H1 (cell line): ENCODE measurements at regions not wholly inside any gene's neighbourhood (a gene's known extent, or its start where the extent isn't known, plus 50 kb on each side); places are given as distances from the start of the nearest gene placed in this dataset.
"Not testable (repeated sequence)": the region's sequence is repeated elsewhere in the genome, so short reads cannot be mapped to it uniquely, and the experiment has no call there.

Source experiments
- CTCF ChIA-PET: fragments of 300-600 bp; sonication (Branson Sonifier 250); formaldehyde crosslinking; loops from one replicate; lab custom pipeline; 2021; ENCODE audit not compliant: partially characterized antibody; lab: Charles Lee
- POLR2A ChIA-PET: fragments of 300-600 bp; sonication (Branson Sonifier 250); formaldehyde crosslinking; loops from one replicate; lab custom pipeline; 2021; ENCODE audit warnings: inconsistent platforms; ENCODE audit not compliant: partially characterized antibody; lab: Charles Lee
- DNase-seq, 2 experiments: peaks; one replicate each; pipeline versions ENCODE4 v3.0.0 to v3.0.0-alpha.2; 2010 to 2022; ENCODE audit warnings: low spot score in 2 of 2, low read depth in 1 of 2, mixed read lengths in 1 of 2
- FAIRE-seq: peaks from 2 replicates; lab custom pipeline; 2011; peaks lifted over from hg19 to GRCh38; lab: Jason Lieb, UNC
- H2AFZ ChIP-seq: 2 replicates; pipeline ENCODE4 v1.8.1; 2012; ENCODE audit warnings: low read length, inconsistent platforms
- H2AK5ac ChIP-seq: 2 replicates; pipeline ENCODE4 v1.6.1; 2013; ENCODE audit warnings: low read depth, low read length
- H2BK120ac ChIP-seq: replicated peaks from 2 replicates; pipeline ENCODE3; 2013; ENCODE audit warnings: low read depth, low read length, inconsistent platforms
- H2BK12ac ChIP-seq: 2 replicates; pipeline ENCODE4 v1.6.1; 2013; ENCODE audit warnings: low read depth, low read length
- H2BK15ac ChIP-seq: 2 replicates; pipeline ENCODE4 v1.6.1; 2013; ENCODE audit warnings: low read length
- H2BK20ac ChIP-seq: 2 replicates; pipeline ENCODE4 v1.6.1; 2013; ENCODE audit warnings: low read length
- H2BK5ac ChIP-seq: 2 replicates; pipeline ENCODE4 v1.6.1; 2013; ENCODE audit warnings: low read depth, low read length
- H3K14ac ChIP-seq: 2 replicates; pipeline ENCODE4 v1.6.1; 2013; ENCODE audit warnings: inconsistent platforms; ENCODE audit not compliant: insufficient read length
- H3K18ac ChIP-seq: 2 replicates; pipeline ENCODE4 v1.6.1; 2013; ENCODE audit warnings: low read length; ENCODE audit errors: extremely low read depth
- H3K23ac ChIP-seq: 2 replicates; pipeline ENCODE4 v1.6.1; 2013; ENCODE audit warnings: inconsistent platforms; ENCODE audit not compliant: insufficient read length
- H3K23me2 ChIP-seq: 2 replicates; pipeline ENCODE4 v1.6.1; 2013; ENCODE audit warnings: low read depth, low read length
- H3K27ac ChIP-seq: 2 replicates; pipeline ENCODE4 v1.6.1; 2011; ENCODE audit warnings: low read depth, low read length, inconsistent platforms
- H3K27me3 ChIP-seq, 4 experiments: replicated peaks in 1 of 4; 1 replicate in 1 of 4; 2 replicates in 3 of 4; pipeline versions ENCODE4 v1.6.1 to v1.8.1; 2011 to 2013; ENCODE audit warnings: low read length in 3 of 4, mild to moderate bottlenecking in 3 of 4, inconsistent platforms in 2 of 4, mixed read lengths in 2 of 4, moderate library complexity in 1 of 4; ENCODE audit not compliant: control insufficient read depth in 3 of 4, insufficient read depth in 3 of 4; ENCODE audit errors: extremely low read depth in 1 of 4
- H3K36me3 ChIP-seq, 4 experiments: 2 replicates each; pipeline versions ENCODE4 v1.6.1 to v1.8.1; 2011 to 2013; ENCODE audit warnings: mild to moderate bottlenecking in 4 of 4, low read length in 3 of 4, moderate library complexity in 2 of 4, control low read depth in 1 of 4, inconsistent platforms in 1 of 4; ENCODE audit not compliant: insufficient read depth in 4 of 4, control insufficient read depth in 2 of 4
- H3K4ac ChIP-seq: replicated peaks from 2 replicates; pipeline ENCODE3; 2013; ENCODE audit warnings: low read length, low read depth, mixed read lengths, inconsistent platforms; ENCODE audit not compliant: insufficient read length
- H3K4me1 ChIP-seq, 4 experiments: replicated peaks in 1 of 4; 1 replicate in 1 of 4; 2 replicates in 3 of 4; pipeline versions ENCODE4 v1.6.1 to v1.8.1; 2011 to 2013; ENCODE audit warnings: low read length in 3 of 4, inconsistent platforms in 2 of 4, mixed read lengths in 1 of 4; ENCODE audit not compliant: insufficient read depth in 4 of 4, control insufficient read depth in 3 of 4
- H3K4me2 ChIP-seq, 2 experiments: 2 replicates each; pipeline versions ENCODE4 v1.6.1 to v1.8.1; 2011 to 2013; ENCODE audit warnings: low read depth in 2 of 2, low read length in 2 of 2, control low read depth in 1 of 2, inconsistent platforms in 1 of 2, mild to moderate bottlenecking in 1 of 2; ENCODE audit not compliant: insufficient read depth in 1 of 2
- H3K4me3 ChIP-seq, 4 experiments: fragments of 200-600, 300-600 bp in 1 of 4; sonication (generic), shearing (Covaris generic), sonication (Bioruptor Twin) in 1 of 4; 2 replicates each; pipeline versions ENCODE4 v1.5.1 to v1.8.1; 2011 to 2016; ENCODE audit warnings: low read length in 4 of 4, low read depth in 3 of 4, control low read depth in 2 of 4, inconsistent platforms in 2 of 4, mild to moderate bottlenecking in 2 of 4, mixed read lengths in 1 of 4, moderate library complexity in 1 of 4; ENCODE audit not compliant: insufficient read depth in 2 of 4; ENCODE audit errors: extremely low read depth in 1 of 4
- H3K56ac ChIP-seq: replicated peaks from 2 replicates; pipeline ENCODE3; 2013; ENCODE audit warnings: low read depth, mild to moderate bottlenecking, mixed read lengths, low read length, inconsistent platforms; ENCODE audit not compliant: insufficient read length
- H3K79me1 ChIP-seq: 2 replicates; pipeline ENCODE4 v1.6.1; 2013; ENCODE audit warnings: low read depth, low read length, control low read depth
- H3K79me2 ChIP-seq, 2 experiments: 2 replicates each; pipeline versions ENCODE4 v1.6.1 to v1.8.1; 2012 to 2013; ENCODE audit warnings: low read length in 2 of 2, mild to moderate bottlenecking in 2 of 2, inconsistent platforms in 1 of 2; ENCODE audit not compliant: insufficient read depth in 2 of 2, control insufficient read depth in 1 of 2
- H3K9ac ChIP-seq, 4 experiments: replicated peaks in 1 of 4; 1 replicate in 1 of 4; 2 replicates in 3 of 4; pipeline versions ENCODE4 v1.6.1 to v1.8.1; 2011 to 2013; ENCODE audit warnings: low read depth in 3 of 4, low read length in 3 of 4, control low read depth in 2 of 4, mild to moderate bottlenecking in 2 of 4, moderate library complexity in 2 of 4, inconsistent platforms in 1 of 4; ENCODE audit errors: extremely low read depth in 1 of 4
- H3K9me3 ChIP-seq, 2 experiments: 2 replicates each; pipeline versions ENCODE4 v1.6.1 to v1.8.1; 2012 to 2013; ENCODE audit warnings: mild to moderate bottlenecking in 2 of 2, moderate library complexity in 2 of 2, control low read depth in 1 of 2, inconsistent platforms in 1 of 2, low read depth in 1 of 2, low read length in 1 of 2, mixed read lengths in 1 of 2; ENCODE audit not compliant: insufficient read depth in 2 of 2
- H4K20me1 ChIP-seq, 2 experiments: replicated peaks in 1 of 2; 2 replicates each; pipeline versions ENCODE3 to v1.8.1; 2011 to 2013; ENCODE audit warnings: inconsistent platforms in 2 of 2, low read length in 2 of 2, mild to moderate bottlenecking in 1 of 2; ENCODE audit not compliant: insufficient read depth in 2 of 2, control insufficient read depth in 1 of 2
- H4K5ac ChIP-seq: 2 replicates; pipeline ENCODE4 v1.6.1; 2013; ENCODE audit warnings: low read length, low read depth, mixed read lengths, inconsistent platforms; ENCODE audit not compliant: insufficient read length
- H4K8ac ChIP-seq: 2 replicates; pipeline ENCODE4 v1.8.0; 2013; ENCODE audit warnings: mild to moderate bottlenecking, moderate library complexity, low read length, inconsistent platforms; ENCODE audit not compliant: insufficient read depth; ENCODE audit errors: extremely low read depth
- H4K91ac ChIP-seq: replicated peaks from 2 replicates; pipeline ENCODE3; 2013; ENCODE audit warnings: low read length, mixed read lengths, inconsistent platforms; ENCODE audit not compliant: insufficient read length
- WGBS, 2 experiments: shearing (Covaris generic) in 1 of 2; methylation state at CpG; one replicate each; pipeline versions ENCODE4 v1.1.6 to v1.1.7; 2013 to 2015; ENCODE audit warnings: low lambda C conversion rate in 2 of 2, mixed read lengths in 2 of 2, inconsistent platforms in 1 of 2, low coverage in 1 of 2, missing lambda C conversion rate in 1 of 2; ENCODE audit not compliant: insufficient replicate concordance in 2 of 2, insufficient coverage in 1 of 2, insufficient read length in 1 of 2; ENCODE audit errors: extremely low coverage in 1 of 2, missing lambda C conversion rate in 1 of 2; 5-methylcytosine and 5-hydroxymethylcytosine counted together

DNA sequence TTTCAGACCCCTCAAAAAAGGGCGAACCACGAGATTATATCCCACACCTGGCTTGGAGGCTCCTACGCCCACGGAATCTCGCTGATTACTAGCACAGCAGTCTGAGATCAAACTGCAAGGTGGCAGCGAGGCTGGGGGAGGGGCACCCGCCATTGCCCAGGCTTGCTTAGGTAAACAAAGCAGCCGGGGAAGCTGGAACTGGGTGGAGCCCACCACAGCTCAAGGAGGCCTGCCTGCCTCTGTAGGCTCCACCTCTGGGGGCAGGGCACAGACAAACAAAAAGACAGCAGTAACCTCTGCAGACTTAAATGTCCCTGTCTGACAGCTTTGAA lies 1136.6 kb downstream of the FSCB start:
- H4K20me1 ChIP-seq, H3K27me3 ChIP-seq, FAIRE-seq, H3K79me2 ChIP-seq, H3K36me3 ChIP-seq, H2AFZ ChIP-seq, H3K14ac ChIP-seq, H3K79me1 ChIP-seq, H3K18ac ChIP-seq, H3K9me3 ChIP-seq, H3K9ac ChIP-seq, H2AK5ac ChIP-seq, H3K23ac ChIP-seq, H2BK5ac ChIP-seq, H2BK120ac ChIP-seq, H3K4me1 ChIP-seq, H3K4me3 ChIP-seq, H2BK20ac ChIP-seq, DNase-seq, H2BK12ac ChIP-seq, H3K56ac ChIP-seq, CTCF ChIA-PET, H3K4ac ChIP-seq, H3K27ac ChIP-seq, H3K4me2 ChIP-seq, H2BK15ac ChIP-seq, H4K5ac ChIP-seq, H3K23me2 ChIP-seq, H4K91ac ChIP-seq, H4K8ac ChIP-seq: not testable (repeated sequence)
- POLR2A ChIA-PET, result interaction anchor here (0.6 kb wide), 1 partner anchor 249 kb away, joined by 3 read pairs; no protein-coding TSS in a partner anchor
- WGBS, 2 experiments, result 87% methylated on average over 8 of the region's 8 CpGs; no CpG with 5 or more reads in 1 of the 2 experiments
